Cardiac muscle cell (in vitro differentiated cells and primary cell): ENCODE measurements at regions not wholly inside any gene's neighbourhood (a gene's known extent, or its start where the extent isn't known, plus 50 kb on each side); places are given as distances from the start of the nearest gene placed in this dataset.
"Not testable (repeated sequence)": the region's sequence is repeated elsewhere in the genome, so short reads cannot be mapped to it uniquely, and the experiment has no call there.

ENCODE experiments used
- DNase-seq, 2 donors: peaks; one replicate each; pipeline versions ENCODE4 v3.0.0 to v3.0.0-alpha.2; 2010 to 2017; ENCODE audit warnings: low read depth in 1 of 2, low spot score in 1 of 2
- H3K27ac ChIP-seq: fragments of 200-600 bp; sonication (generic); 2 replicates; pipeline ENCODE4 v1.5.1; 2016
- H3K27me3 ChIP-seq: fragments of 200-600 bp; sonication (generic); 2 replicates; pipeline ENCODE4 v1.6.0; 2016; ENCODE audit warnings: control low read depth
- H3K36me3 ChIP-seq: fragments of 200-600 bp; sonication (generic); 2 replicates; pipeline ENCODE4 v1.5.1; 2016; ENCODE audit warnings: control low read depth
- H3K4me1 ChIP-seq: fragments of 200-600 bp; sonication (generic); 2 replicates; pipeline ENCODE4 v1.8.1; 2017; ENCODE audit warnings: low read depth, mild to moderate bottlenecking, mixed run types
- H3K4me3 ChIP-seq: fragments of 200-600 bp; sonication (generic); 2 replicates; pipeline ENCODE4 v1.5.1; 2016; ENCODE audit warnings: mild to moderate bottlenecking
- H3K9me3 ChIP-seq: fragments of 200-600 bp; sonication (generic); 2 replicates; pipeline ENCODE4 v1.5.1; 2017; ENCODE audit warnings: low read depth, mild to moderate bottlenecking, control low read depth
- CTCF ChIP-seq: IDR thresholded peaks from 2 replicates; pipeline ENCODE4 v1.5.1; 2012; ENCODE audit warnings: low read depth, mild to moderate bottlenecking, low read length

DNA sequence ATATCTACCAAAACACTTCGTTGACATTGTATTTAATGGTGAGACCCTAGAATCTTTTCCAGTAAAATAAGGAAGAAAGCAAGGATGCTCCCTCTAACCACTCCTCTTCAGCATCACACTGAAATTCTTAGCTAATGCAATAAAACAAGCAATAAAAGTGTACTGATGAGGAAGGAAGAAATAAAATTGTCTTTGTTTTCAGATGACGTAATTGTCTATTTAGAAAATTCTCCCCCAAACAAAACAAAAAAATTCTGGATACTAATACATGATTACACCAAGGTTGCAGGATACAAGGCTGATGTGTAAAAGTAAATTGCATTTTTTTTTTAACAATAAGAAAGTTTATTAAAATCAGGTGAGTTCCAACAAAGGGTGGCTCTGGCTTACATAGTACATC is 205.0 kb upstream of the SSTR4 start:
- H3K4me1 ChIP-seq, result peaks cover 7% of the 10 kb centered on the region
- no peak for DNase-seq
- peaks cover 6% of the 10 kb centered on the region for H3K27me3 ChIP-seq
- H3K36me3 ChIP-seq, result no peaks in the 10 kb centered on the region
- TF ChIP-seq CTCF, result no peak
- H3K27ac ChIP-seq, result no peak overlapping the region
- H3K9me3 ChIP-seq, result no peaks in the 10 kb centered on the region
- H3K4me3 ChIP-seq, result no peak overlapping the region

DNA sequence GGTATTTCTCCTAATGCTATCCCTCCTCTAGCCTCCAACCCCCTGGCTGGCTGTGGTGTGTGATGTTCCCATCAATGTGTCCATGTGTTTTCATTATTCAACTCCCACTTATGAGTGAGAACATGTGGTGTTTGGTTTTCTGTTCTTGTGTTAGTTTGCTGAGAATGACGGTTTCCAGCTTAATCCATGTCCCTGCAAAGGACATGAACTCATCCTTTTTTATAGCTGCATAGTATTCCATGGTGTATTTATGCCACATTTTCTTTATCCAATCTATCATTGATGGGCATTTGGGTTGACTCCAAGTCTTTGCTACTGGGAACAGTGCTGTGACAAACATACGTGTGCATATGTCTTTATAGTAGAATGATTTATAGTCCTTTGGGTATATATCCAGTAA is 204.4 kb upstream of the SSTR4 start:
- not testable (repeated sequence) for H3K27ac ChIP-seq, H3K9me3 ChIP-seq, H3K4me3 ChIP-seq, DNase-seq, H3K36me3 ChIP-seq, H3K4me1 ChIP-seq, H3K27me3 ChIP-seq

- Histone ChIP-seq H3K27ac (no peak overlapping the region), H3K36me3 (no peaks in the 10 kb centered on the region), H3K27me3 (no peaks in the 10 kb centered on the region), H3K4me1 (peaks cover 19% of the 10 kb centered on the region), H3K4me3 (no peak overlapping the region), H3K9me3 (no peaks in the 10 kb centered on the region)
- no peak for TF ChIP-seq CTCF
- DNase-seq, result peak in 1 of 2 donors; percentile 15
These were observed 201.3 kb upstream of the SSTR4 start for GRCh38 chr20:22833851-22834250.

DNA sequence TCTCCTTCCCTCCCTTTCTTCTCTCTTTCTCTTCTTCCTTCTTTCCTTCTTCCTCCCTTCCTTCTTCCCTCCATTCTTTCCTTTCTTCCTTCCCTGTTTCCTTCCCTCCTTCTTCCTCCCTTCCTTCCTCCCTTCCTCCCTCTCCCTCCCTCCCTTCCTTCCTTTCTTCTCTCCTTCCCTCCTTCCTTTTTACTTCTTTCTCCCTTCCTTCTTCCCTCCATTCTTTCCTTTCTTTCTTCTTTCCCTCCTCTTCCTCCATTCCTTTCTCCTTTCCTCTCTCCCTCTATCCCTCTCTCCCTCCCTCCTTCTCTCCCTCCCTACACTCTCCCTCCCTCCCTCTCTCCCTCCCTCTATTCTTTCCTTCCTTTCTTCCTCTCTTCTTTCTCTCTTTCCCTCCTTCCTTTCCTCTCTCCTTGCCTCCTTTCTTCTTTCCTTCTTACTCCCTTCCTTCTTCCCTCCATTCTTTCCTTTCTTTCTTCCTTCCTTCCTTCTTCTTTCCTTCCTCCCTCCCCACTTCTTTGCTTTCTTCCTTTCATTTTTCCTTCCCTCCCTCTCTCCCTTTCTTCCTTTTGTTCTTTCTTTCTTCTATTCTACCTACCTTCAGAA is 200.4 kb upstream of the SSTR4 start:
- no peak for TF ChIP-seq CTCF
- Histone ChIP-seq H3K4me3 (no peak overlapping the region), H3K27me3 (no peaks in the 10 kb centered on the region), H3K4me1 (peaks cover 19% of the 10 kb centered on the region), H3K36me3 (no peaks in the 10 kb centered on the region), H3K27ac (no peak overlapping the region), H3K9me3 (no peaks in the 10 kb centered on the region)
- DNase-seq, result no peak

GRCh38 chr20:22836211-22836610 is 198.9 kb upstream of the SSTR4 start:
- Histone ChIP-seq H3K4me3 (no peak overlapping the region), H3K4me1 (peaks cover 19% of the 10 kb centered on the region), H3K36me3 (no peaks in the 10 kb centered on the region), H3K27ac (no peak overlapping the region), H3K27me3 (no peaks in the 10 kb centered on the region), H3K9me3 (no peaks in the 10 kb centered on the region)
- DNase-seq, result peak in 1 of 2 donors; percentile 33
- TF ChIP-seq CTCF, result no peak

- Histone ChIP-seq H3K4me3 (no peak overlapping the region), H3K27me3 (peaks cover 3% of the 10 kb centered on the region), H3K9me3 (no peaks in the 10 kb centered on the region), H3K27ac (no peak overlapping the region), H3K36me3 (no peaks in the 10 kb centered on the region), H3K4me1 (peaks cover 19% of the 10 kb centered on the region)
- peak; percentile 15 to 37 for DNase-seq
- TF ChIP-seq CTCF, result no peak
These were observed 198.2 kb upstream of the SSTR4 start for GRCh38 chr20:22836877-22837276.
